K562 (cell line): ENCODE measurements at regions not wholly inside any gene's neighbourhood (a gene's known extent, or its start where the extent isn't known, plus 50 kb on each side); places are given as distances from the start of the nearest gene placed in this dataset.

Source experiments
- ATAC-seq: fragments of 200-7000 bp; cut with Tn5 transposase; 3 replicates; pipeline ENCODE4 v1.9.1; 2020; ENCODE audit warnings: moderate library complexity
- BruUV-seq: library from RNA; stranded (reverse); fragments of 400-500 nt; replicated peaks from 2 replicates; lab custom pipeline; 2021; lab: Mats Ljungman, UMichigan
- CTCF ChIA-PET: fragments of 300-600 bp; formaldehyde crosslinking; extraction: SDS; loops from one replicate; lab custom pipeline; 2021; ENCODE audit warnings: low intra/inter-chr PET ratio; lab: Yijun Ruan, JAX
- POLR2A ChIA-PET: fragments of 300-600, 350-650 bp; sonication (Branson Sonifier 250); formaldehyde crosslinking; extraction: SDS; loops from one replicate; lab custom pipeline; 2021; ENCODE audit warnings: antibody characterized with exemption, inconsistent platforms; lab: Yijun Ruan, JAX
- DNase-seq, 4 experiments: peaks; one replicate each; pipeline versions ENCODE4 v3.0.0 to v3.0.0-alpha.2; 2011 to 2018; ENCODE audit warnings: low spot score in 3 of 4, mixed read lengths in 3 of 4; ENCODE audit errors: extremely low read depth in 1 of 4
- FAIRE-seq: peaks from 2 replicates; lab custom pipeline; 2011; peaks lifted over from hg19 to GRCh38; lab: Jason Lieb, UNC
- H2AFZ ChIP-seq: 2 replicates; pipeline ENCODE4 v1.6.0; 2011; ENCODE audit warnings: low read depth, low read length, control low read depth, inconsistent platforms
- H3K27ac ChIP-seq: fragments of 200-600 bp; 3 replicates; pipeline ENCODE4 v1.8.0; 2011; ENCODE audit warnings: low read depth, mild to moderate bottlenecking, control low read depth, inconsistent platforms, low read length, moderate library complexity, mixed read lengths; ENCODE audit errors: extremely low read depth
- H3K27me3 ChIP-seq, 2 experiments: fragments of 300-600 bp in 1 of 2; 2 replicates in 1 of 2; 3 replicates in 1 of 2; pipeline versions ENCODE4 v1.6.0 to v1.8.0; 2011; ENCODE audit warnings: inconsistent platforms in 2 of 2, low read length in 2 of 2, mild to moderate bottlenecking in 1 of 2, mixed read lengths in 1 of 2, moderate library complexity in 1 of 2; ENCODE audit not compliant: control insufficient read depth in 2 of 2, insufficient read depth in 2 of 2
- H3K36me3 ChIP-seq: fragments of 300-600 bp; 3 replicates; pipeline ENCODE4 v1.8.0; 2011; ENCODE audit warnings: mild to moderate bottlenecking, low read length, inconsistent platforms; ENCODE audit not compliant: control insufficient read depth, insufficient read depth
- H3K4me1 ChIP-seq, 2 experiments: fragments of 200-600 bp in 1 of 2; replicated peaks in 1 of 2; 2 replicates in 1 of 2; 3 replicates in 1 of 2; pipeline versions ENCODE4 v1.5.1 to v1.8.0; 2011; ENCODE audit warnings: inconsistent platforms in 2 of 2, low read length in 2 of 2, mild to moderate bottlenecking in 1 of 2, mixed read lengths in 1 of 2, moderate library complexity in 1 of 2; ENCODE audit not compliant: control insufficient read depth in 2 of 2, insufficient read depth in 2 of 2
- H3K4me2 ChIP-seq: 2 replicates; pipeline ENCODE4 v1.6.1; 2011; ENCODE audit warnings: low read length, control low read depth, inconsistent platforms, mixed read lengths; ENCODE audit not compliant: insufficient read depth
- H3K4me3 ChIP-seq: fragments of 200-600 bp; sonication (generic), shearing (Covaris generic); 2 replicates; pipeline ENCODE4 v1.5.1; 2016; ENCODE audit warnings: control low read depth, inconsistent platforms
- H3K79me2 ChIP-seq: fragments of 200-600 bp; 3 replicates; pipeline ENCODE4 v1.8.0; 2011; ENCODE audit warnings: low read length, inconsistent platforms; ENCODE audit not compliant: control insufficient read depth, insufficient read depth
- H3K9ac ChIP-seq, 2 experiments: 2 replicates each; pipeline versions ENCODE4 v1.6.0 to v1.6.1; 2011; ENCODE audit warnings: low read depth in 2 of 2, low read length in 2 of 2, control low read depth in 1 of 2, inconsistent platforms in 1 of 2, mild to moderate bottlenecking in 1 of 2, mixed read lengths in 1 of 2; ENCODE audit not compliant: insufficient read depth in 1 of 2
- H3K9me1 ChIP-seq: one replicate; pipeline ENCODE4 v1.6.0; 2011; ENCODE audit warnings: inconsistent platforms, mild to moderate bottlenecking, low read length, moderate library complexity; ENCODE audit not compliant: control insufficient read depth, insufficient read depth
- H3K9me3 ChIP-seq: replicated peaks from 2 replicates; pipeline ENCODE4 v1.5.1; 2011; ENCODE audit warnings: low read depth, low read length, inconsistent platforms; ENCODE audit not compliant: control insufficient read depth, insufficient read depth
- H4K20me1 ChIP-seq: replicated peaks from 2 replicates; pipeline ENCODE4 v1.6.1; 2011; ENCODE audit warnings: low read length, inconsistent platforms, mixed read lengths; ENCODE audit not compliant: control insufficient read depth, insufficient read depth
- CTCF ChIP-seq, 3 experiments: IDR thresholded peaks in 2 of 3; conservative IDR thresholded peaks in 1 of 3; 2 replicates each; pipeline ENCODE4 v1.5.1; 2011 to 2012; ENCODE audit warnings: low read length in 3 of 3, mild to moderate bottlenecking in 3 of 3, control low read depth in 2 of 3, improper control_type of control experiment in 1 of 3, inconsistent platforms in 1 of 3, low read depth in 1 of 3, mixed read lengths in 1 of 3, moderate library complexity in 1 of 3; ENCODE audit not compliant: insufficient read depth in 2 of 3
- NFIC ChIP-seq: fragments of 450-650 bp; IDR thresholded peaks from 2 replicates; pipeline ENCODE4 v1.6.1; 2017; ENCODE audit warnings: mild to moderate bottlenecking, inconsistent platforms
- RAD21 ChIP-seq, 2 experiments: fragments of 250-450 bp in 1 of 2; fragments of 450-650 bp in 1 of 2; sonication (Bioruptor Pico) in 1 of 2; formaldehyde crosslinking in 1 of 2; IDR thresholded peaks in 1 of 2; conservative IDR thresholded peaks in 1 of 2; 2 replicates each; pipeline versions ENCODE4 v1.4.0 to v1.8.0; 2020 to 2022; ENCODE audit warnings: mild to moderate bottlenecking in 2 of 2, moderate library complexity in 1 of 2
- WGBS: fragments of 100-300 bp; shearing (Covaris generic); methylation state at CpG from one replicate; pipeline ENCODE4 v1.1.6; 2016; ENCODE audit warnings: low coverage, mixed read lengths; ENCODE audit not compliant: insufficient coverage; ENCODE audit errors: missing lambda C conversion rate; 5-methylcytosine and 5-hydroxymethylcytosine counted together
- in situ Hi-C: fragments of 300-500 bp; cut with MboI; formaldehyde crosslinking; loops from 4 replicates; pipeline ENCODE4 v1.15.0; 2018; ENCODE audit warnings: inconsistent platforms, mixed read lengths
- intact Hi-C: fragments of 100-400 bp; cut with micrococcal nuclease; formaldehyde crosslinking; loops from 2 replicates; pipeline ENCODE4 v1.14.2; 2022

- H3K27me3 ChIP-seq = no peaks in the 10 kb centered on the region; a peak in 1 of 5 replicates
- TF ChIP-seq CTCF (IDR thresholded peaks at IDR 0.05 in 2 of 3, conservative IDR thresholded peaks at IDR 0.05 in 1 of 3; ENCODE audit: insufficient read depth in 2 of 3, low read depth in 1 of 3, low read length in 3 of 3) = peak; percentile 14 to 38 (median 29); a peak in 3 of 6 replicates
- peak in 1 of 2 experiments; percentile 27; a peak in 2 of 4 replicates for TF ChIP-seq RAD21 (CRISPR knock-in tag; conservative IDR thresholded peaks at IDR 0.05 in 1 of 2, IDR thresholded peaks at IDR 0.05 in 1 of 2)
- no peak for TF ChIP-seq NFIC
- TF ChIP-seq, all 486 proteins: peak for 2
- CTCF ChIA-PET = no interaction called here
- Histone ChIP-seq H3K4me2 (no peak overlapping the region), H2AFZ (no peak overlapping the region), H3K4me1 (no peaks in the 10 kb centered on the region), H3K4me3 (no peak overlapping the region), H3K36me3 (no peaks in the 10 kb centered on the region), H4K20me1 (no peaks in the 10 kb centered on the region), H3K9me1 (no peaks in the 10 kb centered on the region), H3K79me2 (no peaks in the 10 kb centered on the region), H3K27ac (no peak overlapping the region), H3K9ac (no peak overlapping the region), H3K9me3 (no peaks in the 10 kb centered on the region)
- no peak for ATAC-seq
- BruUV-seq = no TSS peak
- WGBS = 0% methylated on average over 8 of the region's 9 CpGs
- intact Hi-C loops (no loop called here), in situ Hi-C loops (no loop called here)
- peak in 2 of 4 experiments; percentile 3 to 6 for DNase-seq
- FAIRE-seq = no peak
- POLR2A ChIA-PET = no interaction called here
These were observed 54.9 kb upstream of the PRR20G start for GRCh38 chr3:127342735-127343134.
